ENCODE measurements at regions not wholly inside any gene's neighbourhood (a gene's known extent, or its start where the extent isn't known, plus 50 kb on each side); places are given as distances from the start of the nearest gene placed in this dataset.
"Not testable (repeated sequence)": the region's sequence is repeated elsewhere in the genome, so short reads cannot be mapped to it uniquely, and the experiment has no call there.

- no peak for DNase-seq (ENCODE audit: low read depth, low spot score)
Measured at GRCh38 chr10:29208845-29209244, 80.0 kb upstream of the LYZL1 start.

- DNase-seq (ENCODE audit: low read depth, low spot score) = no peak
Measured at GRCh38 chr10:29209830-29210229, 79.0 kb upstream of the LYZL1 start.

GRCh38 chr10:29210266-29210868 lies 78.5 kb upstream of the LYZL1 start:
- no peak for DNase-seq (ENCODE audit: low read depth, low spot score)

GRCh38 chr10:29212597-29212996 lies 76.3 kb upstream of the LYZL1 start:
- no peak for DNase-seq (ENCODE audit: low read depth, low spot score)

- DNase-seq (ENCODE audit: low read depth, low spot score) = no peak
Measured at GRCh38 chr10:29214551-29214950, 74.3 kb upstream of the LYZL1 start.

GRCh38 chr10:29217292-29217738 lies 71.6 kb upstream of the LYZL1 start:
- DNase-seq (ENCODE audit: low read depth, low spot score) = no peak

- no peak for DNase-seq (ENCODE audit: low read depth, low spot score)
Measured at GRCh38 chr10:29223326-29223725, 65.5 kb upstream of the LYZL1 start.

- no peak for DNase-seq (ENCODE audit: low read depth, low spot score)
Measured at GRCh38 chr10:29224631-29225030, 64.2 kb upstream of the LYZL1 start.

GRCh38 chr10:29227201-29227600 lies 61.7 kb upstream of the LYZL1 start:
- no peak for DNase-seq (ENCODE audit: low read depth, low spot score)

- DNase-seq (ENCODE audit: low read depth, low spot score) = no peak
Measured at GRCh38 chr10:29228562-29228961, 60.3 kb upstream of the LYZL1 start.

- DNase-seq (ENCODE audit: low read depth, low spot score) = no peak
Measured at GRCh38 chr10:29229258-29229705, 59.6 kb upstream of the LYZL1 start.

- DNase-seq (ENCODE audit: low read depth, low spot score) = not testable (repeated sequence)
Measured at GRCh38 chr10:29236910-29237309, 52.0 kb upstream of the LYZL1 start.

- no peak for DNase-seq (ENCODE audit: low read depth, low spot score)
Measured at GRCh38 chr10:29237786-29238185, 51.1 kb upstream of the LYZL1 start.

GRCh38 chr10:29238523-29239135 lies 50.2 kb upstream of the LYZL1 start:
- DNase-seq (ENCODE audit: low read depth, low spot score) = no peak
